ENCODE measurements at regions not wholly inside any gene's neighbourhood (a gene's known extent, or its start where the extent isn't known, plus 50 kb on each side); places are given as distances from the start of the nearest gene placed in this dataset.

DNA sequence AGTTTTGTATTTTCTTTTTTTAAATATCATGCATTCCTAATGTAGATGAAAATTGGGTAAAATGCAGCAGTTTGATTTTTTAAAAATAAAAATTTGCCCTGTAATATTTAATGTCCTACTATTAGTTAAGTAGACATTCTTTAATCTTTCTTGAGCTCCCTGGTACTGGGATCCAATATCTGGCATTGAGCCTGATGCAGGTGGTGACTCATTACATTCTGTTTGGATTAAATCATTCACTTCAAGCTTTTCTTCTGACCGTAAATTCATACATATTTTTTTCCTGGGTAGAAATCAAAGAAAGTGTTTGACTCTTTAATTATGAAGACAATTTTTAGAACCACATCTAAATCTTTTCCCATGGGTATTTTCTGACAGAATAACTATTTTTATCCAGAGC is 768.8 kb upstream of the SLC35B3 start:
- peak; percentile 90 for DNase-seq (ENCODE audit: low spot score)

DNA sequence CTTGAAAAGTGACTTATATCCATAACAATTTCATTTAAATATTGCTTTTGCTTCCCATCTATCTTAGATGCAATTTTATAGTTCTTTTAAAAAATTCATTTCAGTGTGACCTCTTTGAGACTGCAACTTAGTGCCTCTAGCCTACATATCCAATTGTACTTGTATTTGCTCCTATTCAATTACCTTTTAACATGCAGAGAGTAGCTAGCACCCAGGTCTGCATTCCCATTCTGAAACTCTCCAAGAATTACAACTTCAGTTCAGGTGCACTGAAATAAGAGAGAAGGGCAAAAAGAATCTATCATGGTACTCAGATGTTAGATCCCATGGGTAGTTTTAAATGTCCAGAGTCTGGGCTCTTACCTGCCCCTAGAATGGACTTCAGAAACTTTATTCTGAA is 765.4 kb upstream of the SLC35B3 start:
- DNase-seq (ENCODE audit: low spot score): no peak

- DNase-seq (ENCODE audit: low spot score): no peak
Measured at GRCh38 chr6:9197726-9198125, 762.4 kb upstream of the SLC35B3 start.

- no peak for DNase-seq (ENCODE audit: low spot score)
Measured at GRCh38 chr6:9195322-9195721, 760.0 kb upstream of the SLC35B3 start.

DNA sequence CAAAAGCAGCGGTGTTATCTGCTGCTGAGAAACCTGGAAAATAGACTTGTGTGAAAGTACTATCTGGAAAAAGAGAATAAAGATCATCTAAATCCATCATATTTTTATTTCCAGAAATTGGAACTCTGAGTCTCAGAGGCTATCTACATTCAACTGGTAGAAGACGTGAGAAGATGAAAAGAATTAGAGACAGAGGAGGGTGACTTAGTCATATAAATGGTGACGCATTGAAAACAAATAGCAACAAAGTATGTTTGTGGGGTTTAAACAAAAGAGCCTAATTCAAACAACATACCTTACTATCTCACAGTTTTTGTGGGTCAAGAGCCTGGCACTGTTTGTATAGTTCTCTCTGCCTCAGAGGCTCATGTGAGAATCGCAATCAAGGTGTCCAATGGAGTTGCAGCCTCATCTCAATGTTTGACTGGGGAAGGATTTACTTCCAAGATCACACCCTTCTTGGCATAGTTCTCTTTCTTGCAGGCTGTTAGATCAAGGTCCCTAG is 757.1 kb upstream of the SLC35B3 start:
- no peak for DNase-seq (ENCODE audit: low spot score)

DNA sequence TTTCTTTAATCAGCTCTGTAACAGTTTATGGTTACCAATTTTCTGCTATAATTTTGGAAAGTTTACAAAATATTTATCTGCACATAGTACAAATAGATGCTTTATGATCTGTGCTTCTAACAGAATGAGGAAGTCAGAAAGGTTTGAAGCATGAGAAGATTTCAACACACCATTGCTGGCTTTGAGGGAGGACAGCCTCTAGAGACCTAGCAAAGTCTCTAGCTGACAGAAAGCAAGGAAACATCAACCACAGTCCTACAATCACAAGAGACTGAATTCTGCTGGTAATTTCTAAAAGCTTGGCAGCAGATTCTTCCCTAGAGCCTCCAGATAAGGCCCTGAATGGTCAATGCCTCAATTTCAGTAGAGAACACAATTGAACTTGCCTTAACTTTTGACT is 750.8 kb upstream of the SLC35B3 start:
- DNase-seq (ENCODE audit: low spot score): no peak

GRCh38 chr6:9178071-9178470 is 742.7 kb upstream of the SLC35B3 start:
- no peak for DNase-seq (ENCODE audit: low spot score)

- no peak for DNase-seq (ENCODE audit: low spot score)
Measured at GRCh38 chr6:9173229-9173628, 737.9 kb upstream of the SLC35B3 start.

- DNase-seq (ENCODE audit: low spot score): no peak
Measured at GRCh38 chr6:9172096-9172495, 736.8 kb upstream of the SLC35B3 start.

GRCh38 chr6:9168669-9169068 is 733.3 kb upstream of the SLC35B3 start:
- no peak for DNase-seq (ENCODE audit: low spot score)

DNA sequence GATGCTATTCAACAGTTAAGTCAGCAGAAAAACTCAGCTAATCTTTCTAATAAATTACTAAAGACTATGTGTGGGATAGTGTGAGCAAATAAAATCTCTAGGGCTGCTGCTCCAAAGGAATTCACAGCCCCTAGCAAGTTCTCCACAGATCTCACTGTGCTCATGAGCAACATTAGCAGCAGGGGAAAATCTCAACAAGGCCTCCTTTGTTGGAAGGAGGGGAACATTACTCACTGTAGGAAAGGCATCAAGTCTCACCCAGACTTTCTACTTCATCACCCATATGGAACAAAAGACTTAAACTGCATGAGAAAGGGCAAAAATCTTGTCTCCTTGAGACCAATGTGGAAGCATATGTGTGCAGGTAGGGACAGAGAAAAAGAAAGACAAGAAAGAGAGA is 726.4 kb upstream of the SLC35B3 start:
- DNase-seq (ENCODE audit: low spot score): no peak

- DNase-seq (ENCODE audit: low spot score): no peak
Measured at GRCh38 chr6:9159051-9159450, 723.7 kb upstream of the SLC35B3 start.

GRCh38 chr6:9155836-9156235 is 720.5 kb upstream of the SLC35B3 start:
- DNase-seq (ENCODE audit: low spot score): no peak

GRCh38 chr6:9143140-9143539 is 707.8 kb upstream of the SLC35B3 start:
- no peak for DNase-seq (ENCODE audit: low spot score)

- peak; percentile 26 for DNase-seq (ENCODE audit: low spot score)
Measured at GRCh38 chr6:9140951-9141460, 705.7 kb upstream of the SLC35B3 start.

DNA sequence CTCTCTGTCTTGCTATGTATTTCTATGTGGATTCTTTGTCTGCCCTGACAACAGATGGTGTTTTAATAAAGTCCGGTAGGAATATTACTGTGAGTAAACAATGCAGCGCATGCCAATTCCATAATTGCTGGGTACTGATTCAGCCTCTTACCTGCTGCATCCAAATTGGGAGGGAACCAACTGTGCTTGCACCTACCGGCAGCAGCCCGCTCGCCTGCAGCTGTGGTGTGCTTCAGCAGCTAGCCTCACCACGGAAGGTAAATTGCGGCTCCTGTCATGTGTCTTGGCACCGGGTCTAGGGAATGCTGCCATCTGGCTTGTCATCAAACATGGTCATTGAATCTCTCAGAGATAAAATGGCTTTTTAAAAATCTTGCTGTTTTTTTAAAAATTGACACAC is 704.8 kb upstream of the SLC35B3 start:
- DNase-seq (ENCODE audit: low spot score): peak; percentile 11

DNA sequence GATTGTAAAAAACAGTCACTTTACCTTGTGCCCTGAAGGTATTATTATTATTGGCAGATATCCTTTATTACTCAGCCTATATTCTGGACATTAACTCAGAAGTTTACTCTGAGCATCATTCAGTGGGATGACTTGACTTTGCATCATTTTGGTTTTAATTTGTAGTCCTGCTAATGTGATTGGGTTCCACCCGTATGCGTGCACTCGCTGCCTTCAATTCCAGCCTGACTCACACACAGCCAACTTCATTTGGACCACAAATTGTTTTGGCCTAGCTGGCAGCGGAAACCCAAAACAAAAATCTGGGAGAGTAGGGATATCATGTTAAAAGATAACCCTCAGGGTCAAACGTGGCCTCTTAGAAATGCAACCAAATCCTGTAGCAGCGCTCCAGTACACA is 704.4 kb upstream of the SLC35B3 start:
- peak; percentile 45 for DNase-seq (ENCODE audit: low spot score)

- DNase-seq (ENCODE audit: low spot score): no peak
Measured at GRCh38 chr6:9138936-9139335, 703.6 kb upstream of the SLC35B3 start.

DNA sequence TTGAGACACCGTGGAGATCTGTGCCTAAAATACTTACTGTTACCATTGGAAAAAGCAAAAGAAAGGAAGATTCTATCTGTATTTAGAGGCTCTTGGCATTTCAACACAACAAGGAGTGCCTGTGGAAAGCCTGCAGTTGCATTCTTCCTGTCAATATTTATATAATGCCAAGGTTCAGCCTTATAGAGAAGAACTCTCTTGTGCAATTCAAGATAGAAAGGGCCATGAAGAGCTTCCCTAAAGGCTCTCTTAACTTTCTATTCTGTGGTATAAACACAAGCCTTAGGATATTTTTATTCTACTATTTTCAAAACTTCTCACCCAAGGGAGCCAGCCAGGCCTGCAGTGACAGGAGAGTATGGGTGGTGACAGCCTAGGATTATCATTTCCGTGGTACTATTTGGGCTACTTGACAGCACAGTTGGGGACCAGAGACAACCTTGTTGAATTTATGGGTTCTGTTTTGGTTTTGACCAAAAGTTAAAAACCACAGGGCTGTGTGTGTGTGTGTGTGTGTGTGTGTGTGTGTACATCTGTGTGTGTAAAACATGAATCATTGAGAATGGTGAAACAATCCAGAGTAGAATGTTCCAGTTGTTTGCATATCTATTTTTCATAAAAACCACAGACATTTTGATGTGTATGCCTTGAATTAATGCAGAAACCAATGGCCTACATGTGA is 700.9 kb upstream of the SLC35B3 start:
- DNase-seq (ENCODE audit: low spot score): no peak

DNA sequence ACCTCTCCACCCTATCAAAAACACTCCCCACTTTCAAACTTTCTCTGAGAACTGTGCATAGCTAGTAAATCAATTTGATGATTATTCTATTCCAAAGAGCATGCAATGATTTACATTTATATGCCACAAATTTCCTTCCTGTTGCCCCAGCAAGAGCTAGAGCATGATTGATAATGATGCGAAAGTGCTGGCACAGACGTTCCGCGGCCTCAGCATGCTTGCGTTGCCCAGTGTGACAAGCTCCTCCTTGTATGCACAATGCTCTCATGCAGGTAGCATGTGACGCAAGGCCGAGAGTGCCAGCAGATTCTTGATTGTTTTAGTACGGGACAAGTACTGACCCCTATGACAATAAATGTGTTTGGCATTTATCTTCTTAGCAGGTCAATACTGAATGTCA is 696.3 kb upstream of the SLC35B3 start:
- DNase-seq (ENCODE audit: low spot score): no peak

DNA sequence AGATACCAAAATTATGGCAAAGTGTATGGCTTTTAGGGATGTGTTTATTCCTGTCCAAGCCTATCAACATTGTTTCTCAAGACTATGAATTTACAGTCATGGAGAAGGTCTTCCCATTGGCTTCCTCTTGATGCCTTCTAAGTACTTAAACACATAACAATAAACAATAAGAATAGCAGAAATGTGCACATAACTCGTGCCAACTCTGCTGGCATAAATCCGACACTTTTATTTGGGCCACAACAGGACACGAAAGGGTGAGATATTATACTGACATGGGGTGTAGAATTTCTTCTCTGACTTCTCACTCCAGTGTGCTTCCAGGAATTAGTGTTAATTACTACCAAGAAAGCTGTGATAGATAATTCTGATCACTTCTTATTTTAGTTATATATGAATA is 695.9 kb upstream of the SLC35B3 start:
- no peak for DNase-seq (ENCODE audit: low spot score)

- no peak for DNase-seq (ENCODE audit: low spot score)
Measured at GRCh38 chr6:9128970-9129369, 693.6 kb upstream of the SLC35B3 start.

DNA sequence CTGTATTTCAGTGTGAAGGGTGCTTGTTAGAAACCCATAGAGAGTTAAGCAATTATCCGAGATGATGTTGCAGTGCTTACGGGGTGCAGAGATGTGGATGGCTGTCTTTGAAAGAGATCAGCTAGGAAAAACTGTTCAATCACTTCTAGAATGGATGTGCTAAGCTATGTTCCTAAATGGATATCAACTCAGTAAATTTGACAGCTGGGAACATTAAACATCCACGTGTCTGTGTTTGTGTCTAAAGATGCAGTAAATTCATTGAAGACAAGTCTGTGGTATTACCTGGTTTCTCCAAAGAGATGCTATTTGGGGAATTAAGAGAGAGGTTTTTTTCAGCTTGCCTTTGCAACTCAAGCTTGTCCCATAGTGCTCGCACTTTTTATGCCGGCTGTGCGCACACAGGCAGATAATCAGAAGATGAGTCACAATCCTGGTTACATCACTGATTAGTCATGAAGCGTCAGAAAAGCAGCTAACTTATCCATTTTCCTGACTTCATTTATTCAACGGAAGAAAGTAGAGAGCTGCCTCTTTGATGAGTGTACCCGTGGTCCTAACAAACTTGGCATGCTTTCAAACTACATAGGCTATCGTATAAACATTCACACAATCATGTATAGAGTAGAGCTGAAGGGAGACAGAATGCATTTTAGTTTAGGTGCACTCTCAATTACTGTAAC is 691.7 kb upstream of the SLC35B3 start:
- DNase-seq (ENCODE audit: low spot score): peak; percentile 88

Measured in A172 (cell line).